GM20000 (cell line): ENCODE measurements at regions not wholly inside any gene's neighbourhood (a gene's known extent, or its start where the extent isn't known, plus 50 kb on each side); places are given as distances from the start of the nearest gene placed in this dataset.
A peak's percentile ranks its signal among the peaks of the same experiment; 100 is the strongest.

Experiments
- DNase-seq: peaks from one replicate; pipeline ENCODE4 v3.0.0; 2012; ENCODE audit warnings: low spot score
- CTCF ChIP-seq: IDR thresholded peaks from 2 replicates; pipeline ENCODE4 v1.5.1; 2012; ENCODE audit warnings: mild to moderate bottlenecking, control low read depth; ENCODE audit errors: extremely low read depth, missing control alignments

GRCh38 chr1:194233069-194233468 is 1046.7 kb upstream of the B3GALT2 start:
- no peak for TF ChIP-seq CTCF
- DNase-seq = no peak

- no peak for TF ChIP-seq CTCF
- DNase-seq = no peak
These were observed 1044.1 kb upstream of the B3GALT2 start for GRCh38 chr1:194230351-194231144.

GRCh38 chr1:194228427-194228826 is 1042.0 kb upstream of the B3GALT2 start:
- no peak for DNase-seq
- TF ChIP-seq CTCF = no peak

GRCh38 chr1:194227161-194227560 is 1040.7 kb upstream of the B3GALT2 start:
- no peak for DNase-seq
- no peak for TF ChIP-seq CTCF

GRCh38 chr1:194225821-194226220 is 1039.4 kb upstream of the B3GALT2 start:
- peak; percentile 2 for DNase-seq
- TF ChIP-seq CTCF = no peak

GRCh38 chr1:194223596-194223995 is 1037.2 kb upstream of the B3GALT2 start:
- no peak for TF ChIP-seq CTCF
- DNase-seq = no peak

- DNase-seq = no peak
- no peak for TF ChIP-seq CTCF
These were observed 1029.0 kb upstream of the B3GALT2 start for GRCh38 chr1:194215448-194215847.
